SK-N-SH (cell line): ENCODE measurements at regions not wholly inside any gene's neighbourhood (a gene's known extent, or its start where the extent isn't known, plus 50 kb on each side); places are given as distances from the start of the nearest gene placed in this dataset.

ENCODE experiments used
- CHD2 ChIP-seq: fragments of 150-350 bp; IDR thresholded peaks from 2 replicates; pipeline ENCODE4 v1.6.1; 2018; ENCODE audit warnings: low read length; ENCODE audit not compliant: partially characterized antibody
- CTCF ChIP-seq: fragments of 200-600 bp; sonication (generic); IDR thresholded peaks from 2 replicates; pipeline ENCODE4 v1.6.1; 2017; ENCODE audit warnings: antibody characterized with exemption, mild to moderate bottlenecking, moderate library complexity
- EZH2phosphoT487 ChIP-seq: fragments of 200-600 bp; sonication (generic); IDR thresholded peaks from 2 replicates; pipeline ENCODE4 v1.6.1; 2017; ENCODE audit warnings: low read depth, mixed run types, mild to moderate bottlenecking, antibody characterized with exemption, moderate library complexity, borderline replicate concordance
- GABPA ChIP-seq: IDR thresholded peaks from 2 replicates; pipeline ENCODE4 v1.4.0; 2012; ENCODE audit warnings: low read depth, mild to moderate bottlenecking
- GATA2 ChIP-seq: sonication (generic); formaldehyde crosslinking; IDR thresholded peaks from 2 replicates; pipeline ENCODE4 v1.5.0; 2020; ENCODE audit warnings: mild to moderate bottlenecking, missing genetic modification reagents
- MAX ChIP-seq: IDR thresholded peaks from 2 replicates; pipeline ENCODE4 v1.4.0; 2012; ENCODE audit warnings: low read depth
- POLR2AphosphoS5 ChIP-seq: IDR thresholded peaks from 2 replicates; pipeline ENCODE4 v1.6.1; 2012; ENCODE audit warnings: low read depth, low read length
- RCOR1 ChIP-seq: fragments of 150-350 bp; IDR thresholded peaks from 2 replicates; pipeline ENCODE4 v1.6.1; 2017; ENCODE audit warnings: antibody characterized with exemption, low read length
- SMC3 ChIP-seq: IDR thresholded peaks from 2 replicates; pipeline ENCODE4 v1.6.1; 2012; ENCODE audit warnings: low read depth, low read length, improper control_type of control experiment
- USF2 ChIP-seq: fragments of 150-350 bp; IDR thresholded peaks from 2 replicates; pipeline ENCODE4 v1.6.1; 2017; ENCODE audit warnings: antibody characterized with exemption, low read length, low read depth, borderline replicate concordance
- ZBTB33 ChIP-seq: IDR thresholded peaks from 2 replicates; pipeline ENCODE4 v1.4.0; 2012; ENCODE audit warnings: low read depth, borderline replicate concordance

GRCh38 chr18:78010363-78010762, 760.7 kb downstream of the GALR1 start:
- no peak for TF ChIP-seq POLR2AphosphoS5
- no peak for TF ChIP-seq RCOR1
- TF ChIP-seq SMC3 = no peak
- no peak for TF ChIP-seq CHD2
- no peak for TF ChIP-seq CTCF
- TF ChIP-seq ZBTB33 = no peak
- no peak for TF ChIP-seq GABPA
- TF ChIP-seq USF2 = no peak
- TF ChIP-seq EZH2phosphoT487 = no peak
- no peak for TF ChIP-seq MAX
- TF ChIP-seq GATA2 = no peak
